Transverse colon (tissue), 4 donors: ENCODE measurements at regions not wholly inside any gene's neighbourhood (a gene's known extent, or its start where the extent isn't known, plus 50 kb on each side); places are given as distances from the start of the nearest gene placed in this dataset.

Source experiments
- CTCF ChIP-seq, 5 experiments: fragments of 200-600 bp in 3 of 5; fragments of 450-650 bp in 2 of 5; sonication (generic) in 3 of 5; IDR thresholded peaks; 1 replicate in 2 of 5; 2 replicates in 3 of 5; pipeline ENCODE4 v1.5.1; 2016 to 2017; ENCODE audit warnings: antibody characterized with exemption in 5 of 5, inconsistent platforms in 3 of 5, mild to moderate bottlenecking in 2 of 5, moderate library complexity in 1 of 5
- POLR2A ChIP-seq: fragments of 450-650 bp; IDR thresholded peaks from one replicate; pipeline ENCODE4 v1.6.1; 2016; ENCODE audit warnings: antibody characterized with exemption, mild to moderate bottlenecking, moderate library complexity
- POLR2AphosphoS5 ChIP-seq, 3 donors: sonication (generic); formaldehyde crosslinking; IDR thresholded peaks; one replicate each; pipeline ENCODE4 v1.6.1; 2016; ENCODE audit warnings: antibody characterized with exemption in 3 of 3

DNA sequence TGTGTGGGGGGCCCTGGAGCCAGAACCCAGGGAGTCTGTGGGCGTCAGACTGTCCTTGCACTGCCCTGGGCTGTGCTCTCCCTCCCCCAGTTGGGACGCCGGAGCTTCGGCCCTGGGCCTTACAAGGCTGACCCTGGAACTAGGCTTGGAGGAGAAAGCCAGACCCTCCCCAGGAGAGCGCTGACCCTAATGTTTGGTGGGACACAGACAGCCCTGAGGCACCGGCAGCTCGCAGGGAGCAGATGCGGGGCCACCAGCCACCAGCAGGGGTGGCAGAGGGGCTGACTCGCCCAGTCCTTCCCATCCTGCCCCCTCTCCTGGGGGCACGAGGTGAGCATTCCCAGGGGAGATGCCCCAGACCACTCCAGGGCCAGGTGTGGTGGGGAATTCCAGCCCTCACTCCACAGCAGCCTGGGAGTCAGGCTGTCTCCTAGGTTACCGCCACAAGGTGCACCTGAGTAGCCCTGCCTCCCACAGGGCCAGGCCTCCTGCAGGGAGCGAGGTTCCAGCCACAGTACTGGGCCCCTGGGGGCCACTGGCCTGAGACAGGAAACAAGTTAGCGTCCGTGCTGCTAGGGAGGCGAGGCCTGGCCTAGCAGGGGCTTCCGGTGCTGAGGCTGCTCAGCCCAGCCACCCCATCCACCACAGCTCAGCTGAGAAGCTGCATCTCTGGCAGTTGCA, 134.6 kb downstream of the OLFM1 start:
- TF ChIP-seq POLR2A (no peak), CTCF (IDR thresholded peaks at IDR 0.05) (no peak), POLR2AphosphoS5 (IDR thresholded peaks at IDR 0.05) (no peak)
